SK-N-SH (cell line): ENCODE measurements at regions not wholly inside any gene's neighbourhood (a gene's known extent, or its start where the extent isn't known, plus 50 kb on each side); places are given as distances from the start of the nearest gene placed in this dataset.

ENCODE experiments used
- CTCF ChIA-PET: fragments of 300-600, 350-600 bp; formaldehyde crosslinking; extraction: SDS; loops from one replicate; lab custom pipeline; 2021; lab: Yijun Ruan, JAX
- POLR2A ChIA-PET: fragments of 350-600 bp; sonication (Branson Sonifier 250); formaldehyde crosslinking; extraction: SDS; loops from one replicate; lab custom pipeline; 2020; ENCODE audit warnings: antibody characterized with exemption, inconsistent platforms; lab: Yijun Ruan, JAX
- DNase-seq: peaks from one replicate; pipeline ENCODE4 v3.0.0; 2012
- H2AFZ ChIP-seq: fragments of 200-600 bp; sonication (generic); 2 replicates; pipeline ENCODE4 v1.8.1; 2016; ENCODE audit warnings: antibody characterized with exemption, mild to moderate bottlenecking, low read depth
- H3F3A ChIP-seq: fragments of 200-600 bp; sonication (generic); replicated peaks from 2 replicates; pipeline ENCODE3; 2016; ENCODE audit warnings: antibody characterized with exemption, mild to moderate bottlenecking; ENCODE audit not compliant: insufficient read depth
- H3K27ac ChIP-seq, 2 experiments: fragments of 200-500 bp in 1 of 2; fragments of 200-600 bp in 1 of 2; sonication (Bioruptor generic) in 1 of 2; sonication (generic), shearing (Covaris generic) in 1 of 2; 2 replicates each; pipeline versions ENCODE4 v1.5.1 to v1.6.1; 2014 to 2016; ENCODE audit warnings: low read depth in 2 of 2, inconsistent platforms in 1 of 2, low read length in 1 of 2, mild to moderate bottlenecking in 1 of 2, mixed read lengths in 1 of 2
- H3K27me3 ChIP-seq: fragments of 200-600 bp; sonication (generic), shearing (Covaris generic); 2 replicates; pipeline ENCODE4 v1.6.1; 2016; ENCODE audit warnings: mixed run types; ENCODE audit not compliant: insufficient read depth
- H3K36me3 ChIP-seq, 2 experiments: fragments of 200-500 bp in 1 of 2; fragments of 200-600 bp in 1 of 2; sonication (Bioruptor generic) in 1 of 2; sonication (generic) in 1 of 2; replicated peaks in 1 of 2; 2 replicates each; pipeline versions ENCODE3 to v1.5.1; 2014 to 2016; ENCODE audit warnings: low read length in 1 of 2, mild to moderate bottlenecking in 1 of 2; ENCODE audit not compliant: insufficient read depth in 2 of 2, control insufficient read depth in 1 of 2
- H3K4me1 ChIP-seq, 2 experiments: fragments of 200-500 bp in 1 of 2; fragments of 200-600 bp in 1 of 2; sonication (Bioruptor generic) in 1 of 2; sonication (generic), shearing (Covaris generic) in 1 of 2; 2 replicates each; pipeline versions ENCODE4 v1.5.1 to v1.6.1; 2014 to 2016; ENCODE audit warnings: low read depth in 1 of 2, low read length in 1 of 2, mixed run types in 1 of 2; ENCODE audit not compliant: insufficient read depth in 2 of 2, control insufficient read depth in 1 of 2
- H3K4me2 ChIP-seq: fragments of 200-600 bp; sonication (generic), shearing (Covaris generic); 2 replicates; pipeline ENCODE4 v1.6.1; 2017; ENCODE audit warnings: mixed run types
- H3K4me3 ChIP-seq, 2 experiments: fragments of 200-500 bp in 1 of 2; fragments of 200-600 bp in 1 of 2; sonication (Bioruptor generic) in 1 of 2; sonication (generic), shearing (Covaris generic) in 1 of 2; 2 replicates each; pipeline versions ENCODE4 v1.5.1 to v1.8.1; 2014 to 2016; ENCODE audit warnings: low read depth in 2 of 2, inconsistent platforms in 1 of 2, low read length in 1 of 2, mild to moderate bottlenecking in 1 of 2, mixed read lengths in 1 of 2, moderate library complexity in 1 of 2
- H3K79me2 ChIP-seq: fragments of 200-600 bp; sonication (generic); 2 replicates; pipeline ENCODE4 v1.8.1; 2017; ENCODE audit warnings: mild to moderate bottlenecking; ENCODE audit not compliant: insufficient read depth
- H3K9ac ChIP-seq: fragments of 200-600 bp; sonication (generic); 2 replicates; pipeline ENCODE4 v1.6.1; 2017; ENCODE audit warnings: mixed run types
- H3K9me2 ChIP-seq: fragments of 200-600 bp; sonication (generic); 2 replicates; pipeline ENCODE4 v1.6.1; 2017; ENCODE audit warnings: mixed run types
- H3K9me3 ChIP-seq: fragments of 200-600 bp; sonication (generic); 2 replicates; pipeline ENCODE4 v1.6.1; 2017; ENCODE audit warnings: mixed run types, mild to moderate bottlenecking, moderate library complexity
- H4K20me1 ChIP-seq: fragments of 200-600 bp; sonication (generic); 2 replicates; pipeline ENCODE4 v1.6.1; 2017; ENCODE audit warnings: mild to moderate bottlenecking, mixed run types; ENCODE audit not compliant: insufficient read depth
- CHD2 ChIP-seq: fragments of 150-350 bp; IDR thresholded peaks from 2 replicates; pipeline ENCODE4 v1.6.1; 2018; ENCODE audit warnings: low read length; ENCODE audit not compliant: partially characterized antibody
- CTCF ChIP-seq: fragments of 200-600 bp; sonication (generic); IDR thresholded peaks from 2 replicates; pipeline ENCODE4 v1.6.1; 2017; ENCODE audit warnings: antibody characterized with exemption, mild to moderate bottlenecking, moderate library complexity
- EP300 ChIP-seq, 2 experiments: IDR thresholded peaks; 2 replicates each; pipeline versions ENCODE4 v1.4.0 to v1.6.1; 2012; ENCODE audit warnings: borderline replicate concordance in 1 of 2, low read depth in 1 of 2, low read length in 1 of 2
- EZH2phosphoT487 ChIP-seq: fragments of 200-600 bp; sonication (generic); IDR thresholded peaks from 2 replicates; pipeline ENCODE4 v1.6.1; 2017; ENCODE audit warnings: low read depth, mixed run types, mild to moderate bottlenecking, antibody characterized with exemption, moderate library complexity, borderline replicate concordance
- FOSL2 ChIP-seq: IDR thresholded peaks from 2 replicates; pipeline ENCODE4 v1.4.0; 2012; ENCODE audit warnings: low read depth, mild to moderate bottlenecking, moderate library complexity, borderline replicate concordance
- FOXJ3 ChIP-seq: sonication (generic); formaldehyde crosslinking; IDR thresholded peaks from 2 replicates; pipeline ENCODE4 v1.5.1; 2020; ENCODE audit warnings: mild to moderate bottlenecking, missing genetic modification reagents
- FOXM1 ChIP-seq: IDR thresholded peaks from 2 replicates; pipeline ENCODE4 v1.4.0; 2012; ENCODE audit warnings: low read depth, mild to moderate bottlenecking
- GATA2 ChIP-seq: sonication (generic); formaldehyde crosslinking; IDR thresholded peaks from 2 replicates; pipeline ENCODE4 v1.5.0; 2020; ENCODE audit warnings: mild to moderate bottlenecking, missing genetic modification reagents
- JUND ChIP-seq: IDR thresholded peaks from 2 replicates; pipeline ENCODE4 v1.4.0; 2012
- NRF1 ChIP-seq: IDR thresholded peaks from 2 replicates; pipeline ENCODE4 v1.6.1; 2012; ENCODE audit warnings: low read depth, mild to moderate bottlenecking, low read length
- PBX3 ChIP-seq: IDR thresholded peaks from 2 replicates; pipeline ENCODE4; 2012
- POLR2AphosphoS5 ChIP-seq: IDR thresholded peaks from 2 replicates; pipeline ENCODE4 v1.6.1; 2012; ENCODE audit warnings: low read depth, low read length
- RAD21 ChIP-seq: IDR thresholded peaks from 2 replicates; pipeline ENCODE4 v1.6.1; 2012; ENCODE audit warnings: mild to moderate bottlenecking, low read length
- RCOR1 ChIP-seq: fragments of 150-350 bp; IDR thresholded peaks from 2 replicates; pipeline ENCODE4 v1.6.1; 2017; ENCODE audit warnings: antibody characterized with exemption, low read length
- RXRA ChIP-seq: IDR thresholded peaks from 2 replicates; pipeline ENCODE4 v1.4.0; 2012; ENCODE audit warnings: low read depth, mild to moderate bottlenecking, borderline replicate concordance
- SIN3A ChIP-seq: IDR thresholded peaks from 2 replicates; pipeline ENCODE4 v1.6.1; 2012; ENCODE audit warnings: low read depth, mild to moderate bottlenecking, low read length, moderate library complexity, borderline replicate concordance
- TCF12 ChIP-seq: IDR thresholded peaks from 2 replicates; pipeline ENCODE4 v1.4.0; 2012
- TEAD4 ChIP-seq: IDR thresholded peaks from 2 replicates; pipeline ENCODE4 v1.4.0; 2012; ENCODE audit warnings: mild to moderate bottlenecking, borderline replicate concordance; ENCODE audit not compliant: insufficient read depth
- USF1 ChIP-seq: IDR thresholded peaks from 2 replicates; pipeline ENCODE4 v1.4.0; 2012; ENCODE audit warnings: low read depth, borderline replicate concordance
- USF2 ChIP-seq: fragments of 150-350 bp; IDR thresholded peaks from 2 replicates; pipeline ENCODE4 v1.6.1; 2017; ENCODE audit warnings: antibody characterized with exemption, low read length, low read depth, borderline replicate concordance
- whole genome bisulfite sequencing: methylation state at CpG from one replicate; pipeline ENCODE4 v1.1.6; 2017; ENCODE audit warnings: low lambda C conversion rate; 5-methylcytosine and 5-hydroxymethylcytosine counted together
- TF ChIP-seq, protein P1 (sequence below): fragments of 150-350 bp; IDR thresholded peaks from 2 replicates; pipeline ENCODE4 v1.6.1; 2016; ENCODE audit warnings: mild to moderate bottlenecking, low read depth, low read length
- TF ChIP-seq, protein P2 (sequence below): IDR thresholded peaks from 2 replicates; pipeline ENCODE4 v1.4.0; 2012; ENCODE audit warnings: low read depth

DNA sequence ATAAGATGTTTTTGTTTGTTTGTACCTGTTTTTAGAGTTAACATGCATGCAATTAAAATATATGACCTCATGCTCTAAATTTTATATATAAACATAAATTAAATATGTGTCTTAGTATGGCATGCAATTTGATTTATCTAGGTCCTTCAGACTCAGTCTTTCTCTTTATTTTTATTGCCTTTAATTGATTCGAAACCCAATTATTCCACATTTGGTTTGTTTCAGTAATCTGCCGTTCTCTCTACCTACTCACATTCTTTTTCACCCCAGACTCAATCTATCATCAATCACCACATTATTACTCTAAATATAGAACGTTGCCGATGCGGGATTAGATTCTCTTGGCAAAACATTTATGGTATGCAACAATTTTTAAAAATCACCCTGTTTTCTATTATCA lies 1492.8 kb downstream of the RAPGEF2 start:
- no peaks in the 10 kb centered on the region for H3K79me2 ChIP-seq
- H3K4me2 ChIP-seq: no peak overlapping the region
- H3K4me3 ChIP-seq: no peak overlapping the region
- TF ChIP-seq TEAD4 (no peak), RAD21 (no peak), JUND (no peak), EP300 (IDR thresholded peaks at IDR 0.05; ENCODE audit: borderline replicate concordance in 1 of 2, low read depth in 1 of 2, low read length in 1 of 2) (no peak), NRF1 (no peak), FOXJ3 (CRISPR knock-in tag) (no peak)
- TF ChIP-seq, protein P1, sequence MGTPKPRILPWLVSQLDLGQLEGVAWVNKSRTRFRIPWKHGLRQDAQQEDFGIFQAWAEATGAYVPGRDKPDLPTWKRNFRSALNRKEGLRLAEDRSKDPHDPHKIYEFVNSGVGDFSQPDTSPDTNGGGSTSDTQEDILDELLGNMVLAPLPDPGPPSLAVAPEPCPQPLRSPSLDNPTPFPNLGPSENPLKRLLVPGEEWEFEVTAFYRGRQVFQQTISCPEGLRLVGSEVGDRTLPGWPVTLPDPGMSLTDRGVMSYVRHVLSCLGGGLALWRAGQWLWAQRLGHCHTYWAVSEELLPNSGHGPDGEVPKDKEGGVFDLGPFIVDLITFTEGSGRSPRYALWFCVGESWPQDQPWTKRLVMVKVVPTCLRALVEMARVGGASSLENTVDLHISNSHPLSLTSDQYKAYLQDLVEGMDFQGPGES: no peak
- H3K4me1 ChIP-seq: no peaks in the 10 kb centered on the region
- DNase-seq: no peak
- H3K36me3 ChIP-seq: no peaks in the 10 kb centered on the region
- H3K27ac ChIP-seq: no peak overlapping the region
- no peak overlapping the region for H2AFZ ChIP-seq
- WGBS: 36% methylated on average over 5 of the region's 5 CpGs
- H3K9ac ChIP-seq: no peak overlapping the region
- H3K9me3 ChIP-seq: 0 out of 2 replicates have a peak, but pooled peaks cover 4% of the 10 kb centered on the region
- no peaks in the 10 kb centered on the region for H3K27me3 ChIP-seq
- ChIA-PET CTCF (no interaction called here), POLR2A (no interaction called here)
- H3K9me2 ChIP-seq: no peaks in the 10 kb centered on the region
- H3F3A ChIP-seq: no peaks in the 10 kb centered on the region
- H4K20me1 ChIP-seq: no peaks in the 10 kb centered on the region

- ChIA-PET CTCF (no interaction called here), POLR2A (no interaction called here)
- no peaks in the 10 kb centered on the region for H3K36me3 ChIP-seq
- no peak for DNase-seq
- H3K4me1 ChIP-seq: no peaks in the 10 kb centered on the region
- TF ChIP-seq, protein P2, sequence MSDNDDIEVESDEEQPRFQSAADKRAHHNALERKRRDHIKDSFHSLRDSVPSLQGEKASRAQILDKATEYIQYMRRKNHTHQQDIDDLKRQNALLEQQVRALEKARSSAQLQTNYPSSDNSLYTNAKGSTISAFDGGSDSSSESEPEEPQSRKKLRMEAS: no peak
- no peak for TF ChIP-seq EP300 (IDR thresholded peaks at IDR 0.05; ENCODE audit: borderline replicate concordance in 1 of 2, low read depth in 1 of 2, low read length in 1 of 2)
- TF ChIP-seq TEAD4: no peak
- TF ChIP-seq USF1: no peak
- no peak for TF ChIP-seq USF2
- no peak for TF ChIP-seq CHD2
- TF ChIP-seq FOXM1: no peak
- no peak for TF ChIP-seq TCF12
- TF ChIP-seq PBX3: no peak
- TF ChIP-seq FOXJ3 (CRISPR knock-in tag): no peak
- TF ChIP-seq POLR2AphosphoS5: no peak
- TF ChIP-seq CTCF: no peak
- TF ChIP-seq SIN3A: no peak
- no peak for TF ChIP-seq FOSL2
- TF ChIP-seq GATA2 (CRISPR knock-in tag): no peak
- TF ChIP-seq EZH2phosphoT487: no peak
- TF ChIP-seq RXRA: no peak
- no peak for TF ChIP-seq RCOR1
- H3F3A ChIP-seq: peaks cover 2% of the 10 kb centered on the region
- H3K4me2 ChIP-seq: no peak overlapping the region
- H3K4me3 ChIP-seq: no peak overlapping the region
- H2AFZ ChIP-seq: no peak overlapping the region
- H3K9me2 ChIP-seq: no peaks in the 10 kb centered on the region
- 55% methylated on average over 4 of the region's 4 CpGs for WGBS
- no peaks in the 10 kb centered on the region for H4K20me1 ChIP-seq
- no peaks in the 10 kb centered on the region for H3K79me2 ChIP-seq
- no peak overlapping the region for H3K9ac ChIP-seq
- H3K9me3 ChIP-seq: no peaks in the 10 kb centered on the region
- no peaks in the 10 kb centered on the region for H3K27me3 ChIP-seq
- no peak overlapping the region for H3K27ac ChIP-seq
Observed at GRCh38 chr4:160604541-160604940, 1501.7 kb downstream of the RAPGEF2 start.
